ENCODE measurements at regions not wholly inside any gene's neighbourhood (a gene's known extent, or its start where the extent isn't known, plus 50 kb on each side); places are given as distances from the start of the nearest gene placed in this dataset.

GRCh38 chr2:34037157-34037556, 438.1 kb upstream of the FAM98A start:
- TF ChIP-seq ZNF639 (tag by site-specific recombination; IDR thresholded peaks at IDR 0.05): no peak
- no peak for TF ChIP-seq CTCF (tag by site-specific recombination; IDR thresholded peaks at IDR 0.05)
- TF ChIP-seq ZNF416 (tag by site-specific recombination; IDR thresholded peaks at IDR 0.05): no peak
- TF ChIP-seq YY1 (tag by site-specific recombination; IDR thresholded peaks at IDR 0.05): no peak
- no peak for TF ChIP-seq PRDM6 (tag by site-specific recombination; IDR thresholded peaks at IDR 0.05)
- TF ChIP-seq ZNF362 (tag by site-specific recombination; IDR thresholded peaks at IDR 0.05): no peak

Measured in HEK293 (cell line).